ENCODE measurements at regions not wholly inside any gene's neighbourhood (a gene's known extent, or its start where the extent isn't known, plus 50 kb on each side); places are given as distances from the start of the nearest gene placed in this dataset.
A peak's percentile ranks its signal among the peaks of the same experiment; 100 is the strongest.
"Not testable (repeated sequence)": the region's sequence is repeated elsewhere in the genome, so short reads cannot be mapped to it uniquely, and the experiment has no call there.

- no peak overlapping the region for H2AK5ac ChIP-seq (ENCODE audit: low read length)
- H3K18ac ChIP-seq (ENCODE audit: low read length), result no peak overlapping the region
- H3K27me3 ChIP-seq (ENCODE audit: insufficient read depth, low read length, poor library complexity), result no peaks in the 10 kb centered on the region
- H3K23ac ChIP-seq (ENCODE audit: low read length), result no peak overlapping the region
- no peak overlapping the region for H3K27ac ChIP-seq (ENCODE audit: low read depth, low read length)
- H3K9ac ChIP-seq (ENCODE audit: low read length), result no peak overlapping the region
- no peaks in the 10 kb centered on the region for H3K79me2 ChIP-seq (ENCODE audit: control insufficient read depth, insufficient read depth, low read length)
- peak; percentile 47 for DNase-seq
- no peak overlapping the region for H4K5ac ChIP-seq (ENCODE audit: low read length)
- no peak overlapping the region for H3K4me2 ChIP-seq (ENCODE audit: low read length)
- peak overlapping the region; percentile 57 for H2BK15ac ChIP-seq (replicated peaks; ENCODE audit: low read depth)
- H3K4ac ChIP-seq (ENCODE audit: low read depth, low read length), result no peak overlapping the region
- no peaks in the 10 kb centered on the region for H3K79me1 ChIP-seq (ENCODE audit: low read length)
- no peaks in the 10 kb centered on the region for H3K36me3 ChIP-seq (ENCODE audit: control insufficient read depth, insufficient read depth, low read length)
- H3K4me1 ChIP-seq (ENCODE audit: control insufficient read depth, low read depth, low read length), result no peaks in the 10 kb centered on the region
- H3K4me3 ChIP-seq (ENCODE audit: low read length), result no peak overlapping the region
- H4K8ac ChIP-seq (ENCODE audit: low read depth, low read length), result peak overlapping the region; percentile 28
- H2BK5ac ChIP-seq (ENCODE audit: low read length), result no peak overlapping the region
- H2BK120ac ChIP-seq (ENCODE audit: low read depth, low read length), result no peak overlapping the region
- WGBS (ENCODE audit: extremely low coverage, insufficient coverage, low lambda C conversion rate), result no CpG with 5 or more reads among the region's 1 CpG
- no peak overlapping the region for H3K56ac ChIP-seq (ENCODE audit: low read length)
Observed at GRCh38 chr7:115216652-115217051, 294.8 kb downstream of the MDFIC start.

DNA sequence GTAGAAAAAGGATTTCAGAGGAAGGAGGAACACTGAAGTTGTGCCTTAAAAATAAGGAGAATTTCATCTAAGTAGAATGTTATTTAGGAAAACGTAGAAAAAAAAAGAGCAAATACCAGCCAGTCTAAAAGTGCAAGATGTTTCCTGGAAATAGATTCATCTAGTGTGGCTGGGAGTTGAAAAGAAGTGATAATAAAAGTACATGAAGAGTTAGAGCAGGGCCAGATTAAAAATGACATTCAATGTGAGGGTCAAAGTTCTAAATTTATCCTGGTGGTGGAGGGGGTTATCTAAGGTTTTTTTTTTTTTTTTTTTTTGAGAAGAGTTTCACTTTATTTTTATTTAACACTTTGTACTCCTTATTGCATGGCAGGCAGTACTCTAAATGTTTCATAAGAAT, 289.3 kb downstream of the MDFIC start:
- no CpG with 5 or more reads among the region's 1 CpG for WGBS (ENCODE audit: extremely low coverage, insufficient coverage, low lambda C conversion rate)
- H4K5ac ChIP-seq (ENCODE audit: low read length), result no peak overlapping the region
- no peaks in the 10 kb centered on the region for H3K27me3 ChIP-seq (ENCODE audit: insufficient read depth, low read length, poor library complexity)
- no peak overlapping the region for H4K8ac ChIP-seq (ENCODE audit: low read depth, low read length)
- no peak overlapping the region for H2BK120ac ChIP-seq (ENCODE audit: low read depth, low read length)
- H3K4me2 ChIP-seq (ENCODE audit: low read length), result no peak overlapping the region
- no peak for DNase-seq
- H3K9ac ChIP-seq (ENCODE audit: low read length), result no peak overlapping the region
- no peak overlapping the region for H3K23ac ChIP-seq (ENCODE audit: low read length)
- no peak overlapping the region for H3K56ac ChIP-seq (ENCODE audit: low read length)
- no peak overlapping the region for H3K27ac ChIP-seq (ENCODE audit: low read depth, low read length)
- H3K79me1 ChIP-seq (ENCODE audit: low read length), result no peaks in the 10 kb centered on the region
- H3K36me3 ChIP-seq (ENCODE audit: control insufficient read depth, insufficient read depth, low read length), result no peaks in the 10 kb centered on the region
- no peaks in the 10 kb centered on the region for H3K79me2 ChIP-seq (ENCODE audit: control insufficient read depth, insufficient read depth, low read length)
- no peak overlapping the region for H3K18ac ChIP-seq (ENCODE audit: low read length)
- H3K4me3 ChIP-seq (ENCODE audit: low read length), result no peak overlapping the region
- no peak overlapping the region for H2BK15ac ChIP-seq (replicated peaks; ENCODE audit: low read depth)
- H3K4me1 ChIP-seq (ENCODE audit: control insufficient read depth, low read depth, low read length), result peaks cover 4% of the 10 kb centered on the region
- no peak overlapping the region for H2BK5ac ChIP-seq (ENCODE audit: low read length)
- no peak overlapping the region for H2AK5ac ChIP-seq (ENCODE audit: low read length)
- no peak overlapping the region for H3K4ac ChIP-seq (ENCODE audit: low read depth, low read length)

- no peaks in the 10 kb centered on the region for H3K79me2 ChIP-seq (ENCODE audit: control insufficient read depth, insufficient read depth, low read length)
- no peak overlapping the region for H3K23ac ChIP-seq (ENCODE audit: low read length)
- H2BK120ac ChIP-seq (ENCODE audit: low read depth, low read length), result no peak overlapping the region
- no peaks in the 10 kb centered on the region for H3K36me3 ChIP-seq (ENCODE audit: control insufficient read depth, insufficient read depth, low read length)
- no peak overlapping the region for H3K4me2 ChIP-seq (ENCODE audit: low read length)
- no peak overlapping the region for H3K9ac ChIP-seq (ENCODE audit: low read length)
- no peak overlapping the region for H2AK5ac ChIP-seq (ENCODE audit: low read length)
- no peak overlapping the region for H2BK5ac ChIP-seq (ENCODE audit: low read length)
- H3K27ac ChIP-seq (ENCODE audit: low read depth, low read length), result no peak overlapping the region
- H2BK15ac ChIP-seq (replicated peaks; ENCODE audit: low read depth), result no peak overlapping the region
- peaks cover 4% of the 10 kb centered on the region for H3K4me1 ChIP-seq (ENCODE audit: control insufficient read depth, low read depth, low read length)
- no peak overlapping the region for H4K5ac ChIP-seq (ENCODE audit: low read length)
- no CpG with 5 or more reads among the region's 4 CpGs for WGBS (ENCODE audit: extremely low coverage, insufficient coverage, low lambda C conversion rate)
- no peak for DNase-seq
- no peak overlapping the region for H4K8ac ChIP-seq (ENCODE audit: low read depth, low read length)
- H3K18ac ChIP-seq (ENCODE audit: low read length), result no peak overlapping the region
- no peaks in the 10 kb centered on the region for H3K79me1 ChIP-seq (ENCODE audit: low read length)
- no peak overlapping the region for H3K4ac ChIP-seq (ENCODE audit: low read depth, low read length)
- no peaks in the 10 kb centered on the region for H3K27me3 ChIP-seq (ENCODE audit: insufficient read depth, low read length, poor library complexity)
- no peak overlapping the region for H3K4me3 ChIP-seq (ENCODE audit: low read length)
- H3K56ac ChIP-seq (ENCODE audit: low read length), result no peak overlapping the region
Observed at GRCh38 chr7:115210552-115210951, 288.7 kb downstream of the MDFIC start.

- H3K9ac ChIP-seq (ENCODE audit: low read length), result no peak overlapping the region
- no peak overlapping the region for H3K4me3 ChIP-seq (ENCODE audit: low read length)
- no peak overlapping the region for H4K5ac ChIP-seq (ENCODE audit: low read length)
- peaks cover 4% of the 10 kb centered on the region for H3K4me1 ChIP-seq (ENCODE audit: control insufficient read depth, low read depth, low read length)
- no peaks in the 10 kb centered on the region for H3K36me3 ChIP-seq (ENCODE audit: control insufficient read depth, insufficient read depth, low read length)
- H3K4me2 ChIP-seq (ENCODE audit: low read length), result no peak overlapping the region
- H3K4ac ChIP-seq (ENCODE audit: low read depth, low read length), result no peak overlapping the region
- no peak overlapping the region for H2BK15ac ChIP-seq (replicated peaks; ENCODE audit: low read depth)
- H3K27me3 ChIP-seq (ENCODE audit: insufficient read depth, low read length, poor library complexity), result no peaks in the 10 kb centered on the region
- no peak overlapping the region for H3K56ac ChIP-seq (ENCODE audit: low read length)
- DNase-seq, result peak; percentile 83
- no peaks in the 10 kb centered on the region for H3K79me1 ChIP-seq (ENCODE audit: low read length)
- H3K18ac ChIP-seq (ENCODE audit: low read length), result no peak overlapping the region
- no peak overlapping the region for H4K8ac ChIP-seq (ENCODE audit: low read depth, low read length)
- H3K79me2 ChIP-seq (ENCODE audit: control insufficient read depth, insufficient read depth, low read length), result no peaks in the 10 kb centered on the region
- H3K27ac ChIP-seq (ENCODE audit: low read depth, low read length), result peak overlapping the region; percentile 58
- peak overlapping the region; percentile 6 for H2AK5ac ChIP-seq (ENCODE audit: low read length)
- H2BK5ac ChIP-seq (ENCODE audit: low read length), result peak overlapping the region; percentile 66
- no peak overlapping the region for H2BK120ac ChIP-seq (ENCODE audit: low read depth, low read length)
- H3K23ac ChIP-seq (ENCODE audit: low read length), result no peak overlapping the region
- no CpG with 5 or more reads among the region's 6 CpGs for WGBS (ENCODE audit: extremely low coverage, insufficient coverage, low lambda C conversion rate)
Observed at GRCh38 chr7:115208710-115209560, 287.0 kb downstream of the MDFIC start.

- H4K8ac ChIP-seq (ENCODE audit: low read depth, low read length); H3K4me3 ChIP-seq (ENCODE audit: low read length); H3K36me3 ChIP-seq (ENCODE audit: control insufficient read depth, insufficient read depth, low read length); H3K56ac ChIP-seq (ENCODE audit: low read length); H2BK15ac ChIP-seq (replicated peaks; ENCODE audit: low read depth); H3K27ac ChIP-seq (ENCODE audit: low read depth, low read length); H3K4me1 ChIP-seq (ENCODE audit: control insufficient read depth, low read depth, low read length); DNase-seq; H3K23ac ChIP-seq (ENCODE audit: low read length); H3K27me3 ChIP-seq (ENCODE audit: insufficient read depth, low read length, poor library complexity); H3K79me2 ChIP-seq (ENCODE audit: control insufficient read depth, insufficient read depth, low read length); H2AK5ac ChIP-seq (ENCODE audit: low read length); H3K9ac ChIP-seq (ENCODE audit: low read length); H2BK5ac ChIP-seq (ENCODE audit: low read length); H3K4me2 ChIP-seq (ENCODE audit: low read length); H2BK120ac ChIP-seq (ENCODE audit: low read depth, low read length); H3K79me1 ChIP-seq (ENCODE audit: low read length); H3K18ac ChIP-seq (ENCODE audit: low read length); H4K5ac ChIP-seq (ENCODE audit: low read length); H3K4ac ChIP-seq (ENCODE audit: low read depth, low read length): not testable (repeated sequence)
- no CpG with 5 or more reads among the region's 2 CpGs for WGBS (ENCODE audit: extremely low coverage, insufficient coverage, low lambda C conversion rate)
Observed at GRCh38 chr7:115206374-115206773, 284.5 kb downstream of the MDFIC start.

GRCh38 chr7:115198143-115198542, 276.2 kb downstream of the MDFIC start:
- Histone ChIP-seq H3K23ac (ENCODE audit: low read length) (no peak overlapping the region), H4K5ac (ENCODE audit: low read length) (no peak overlapping the region), H3K36me3 (ENCODE audit: control insufficient read depth, insufficient read depth, low read length) (no peaks in the 10 kb centered on the region), H3K27me3 (ENCODE audit: insufficient read depth, low read length, poor library complexity) (no peaks in the 10 kb centered on the region), H3K27ac (ENCODE audit: low read depth, low read length) (no peak overlapping the region), H4K8ac (ENCODE audit: low read depth, low read length) (no peak overlapping the region), H3K9ac (ENCODE audit: low read length) (no peak overlapping the region), H2BK5ac (ENCODE audit: low read length) (no peak overlapping the region), H3K4ac (ENCODE audit: low read depth, low read length) (no peak overlapping the region), H2BK120ac (ENCODE audit: low read depth, low read length) (no peak overlapping the region), H3K4me3 (ENCODE audit: low read length) (no peak overlapping the region), H2BK15ac (replicated peaks; ENCODE audit: low read depth) (no peak overlapping the region), H3K4me2 (ENCODE audit: low read length) (no peak overlapping the region), H3K18ac (ENCODE audit: low read length) (no peak overlapping the region), H3K4me1 (ENCODE audit: control insufficient read depth, low read depth, low read length) (no peaks in the 10 kb centered on the region), H3K56ac (ENCODE audit: low read length) (no peak overlapping the region), H3K79me1 (ENCODE audit: low read length) (no peaks in the 10 kb centered on the region), H2AK5ac (ENCODE audit: low read length) (no peak overlapping the region), H3K79me2 (ENCODE audit: control insufficient read depth, insufficient read depth, low read length) (no peaks in the 10 kb centered on the region)
- WGBS (ENCODE audit: extremely low coverage, insufficient coverage, low lambda C conversion rate), result no CpG with 5 or more reads among the region's 3 CpGs
- no peak for DNase-seq

All from mesendoderm (in vitro differentiated cells).